Activated naive CD8-positive, alpha-beta T cell (primary cell): ENCODE measurements at regions not wholly inside any gene's neighbourhood (a gene's known extent, or its start where the extent isn't known, plus 50 kb on each side); places are given as distances from the start of the nearest gene placed in this dataset.
"Not testable (repeated sequence)": the region's sequence is repeated elsewhere in the genome, so short reads cannot be mapped to it uniquely, and the experiment has no call there.

ENCODE experiments used
- H3K27ac Mint-ChIP-seq: one replicate; pipeline ENCODE4 v1.8.0; 2021; ENCODE audit warnings: mixed read lengths
- H3K27me3 Mint-ChIP-seq: one replicate; pipeline ENCODE4 v1.8.0; 2021; ENCODE audit warnings: mixed read lengths
- H3K36me3 Mint-ChIP-seq: one replicate; pipeline ENCODE4 v1.8.0; 2021; ENCODE audit warnings: mixed read lengths
- H3K4me1 Mint-ChIP-seq: one replicate; pipeline ENCODE4 v1.8.0; 2021; ENCODE audit warnings: low read depth, mixed read lengths
- H3K4me3 Mint-ChIP-seq: one replicate; pipeline ENCODE4 v1.8.0; 2021; ENCODE audit warnings: mild to moderate bottlenecking, mixed read lengths
- H3K9me3 Mint-ChIP-seq: one replicate; pipeline ENCODE4 v1.8.0; 2021; ENCODE audit warnings: low read depth, mixed read lengths

- Mint-ChIP-seq H3K9me3 (no peaks in the 10 kb centered on the region), H3K4me3 (no peak overlapping the region), H3K36me3 (no peaks in the 10 kb centered on the region), H3K27ac (no peak overlapping the region), H3K4me1 (peaks cover 23% of the 10 kb centered on the region), H3K27me3 (no peaks in the 10 kb centered on the region)
These were observed 422.7 kb downstream of the CD83 start for GRCh38 chr6:14540276-14540675.

- Mint-ChIP-seq H3K9me3 (no peaks in the 10 kb centered on the region), H3K36me3 (no peaks in the 10 kb centered on the region), H3K27ac (no peak overlapping the region), H3K27me3 (no peaks in the 10 kb centered on the region), H3K4me1 (peaks cover 23% of the 10 kb centered on the region), H3K4me3 (no peak overlapping the region)
These were observed 423.4 kb downstream of the CD83 start for GRCh38 chr6:14540810-14541540.

GRCh38 chr6:14542670-14543366 is 425.2 kb downstream of the CD83 start:
- Mint-ChIP-seq H3K36me3 (no peaks in the 10 kb centered on the region), H3K27me3 (no peaks in the 10 kb centered on the region), H3K27ac (peak overlapping the region; percentile 51), H3K4me1 (peaks cover 23% of the 10 kb centered on the region), H3K9me3 (no peaks in the 10 kb centered on the region), H3K4me3 (no peak overlapping the region)

- H3K27me3 Mint-ChIP-seq, result no peaks in the 10 kb centered on the region
- no peak overlapping the region for H3K27ac Mint-ChIP-seq
- H3K36me3 Mint-ChIP-seq, result no peaks in the 10 kb centered on the region
These were observed 426.5 kb downstream of the CD83 start for GRCh38 chr6:14543971-14544585.

GRCh38 chr6:14544666-14545065 is 427.1 kb downstream of the CD83 start:
- Mint-ChIP-seq H3K27ac (no peak overlapping the region), H3K36me3 (no peaks in the 10 kb centered on the region), H3K9me3 (no peaks in the 10 kb centered on the region), H3K27me3 (no peaks in the 10 kb centered on the region), H3K4me3 (no peak overlapping the region), H3K4me1 (peaks cover 23% of the 10 kb centered on the region)

More at GRCh38 chr6:14543971-14544585, 426.5 kb downstream of the CD83 start:
- Mint-ChIP-seq H3K4me1 (peaks cover 23% of the 10 kb centered on the region), H3K4me3 (no peak overlapping the region), H3K9me3 (no peaks in the 10 kb centered on the region)

GRCh38 chr6:14545496-14545895 is 427.9 kb downstream of the CD83 start:
- Mint-ChIP-seq H3K4me3 (no peak overlapping the region), H3K36me3 (no peaks in the 10 kb centered on the region), H3K27me3 (no peaks in the 10 kb centered on the region), H3K27ac (no peak overlapping the region), H3K9me3 (no peaks in the 10 kb centered on the region), H3K4me1 (peaks cover 23% of the 10 kb centered on the region)

GRCh38 chr6:14546036-14546435 is 428.5 kb downstream of the CD83 start:
- Mint-ChIP-seq H3K36me3 (no peaks in the 10 kb centered on the region), H3K9me3 (no peaks in the 10 kb centered on the region), H3K4me3 (no peak overlapping the region), H3K27me3 (no peaks in the 10 kb centered on the region), H3K4me1 (peaks cover 23% of the 10 kb centered on the region), H3K27ac (no peak overlapping the region)

- no peaks in the 10 kb centered on the region for H3K9me3 Mint-ChIP-seq
- H3K4me1 Mint-ChIP-seq, result peaks cover 10% of the 10 kb centered on the region
- H3K27me3 Mint-ChIP-seq, result no peaks in the 10 kb centered on the region
- no peak overlapping the region for H3K4me3 Mint-ChIP-seq
- H3K27ac Mint-ChIP-seq, result no peak overlapping the region
- no peaks in the 10 kb centered on the region for H3K36me3 Mint-ChIP-seq
These were observed 429.9 kb downstream of the CD83 start for GRCh38 chr6:14547284-14547998.

GRCh38 chr6:14549304-14549770 is 431.8 kb downstream of the CD83 start:
- Mint-ChIP-seq H3K9me3 (no peaks in the 10 kb centered on the region), H3K27me3 (no peaks in the 10 kb centered on the region), H3K4me1 (no peaks in the 10 kb centered on the region), H3K27ac (no peak overlapping the region), H3K36me3 (no peaks in the 10 kb centered on the region), H3K4me3 (no peak overlapping the region)

- Mint-ChIP-seq H3K27me3 (no peaks in the 10 kb centered on the region), H3K4me1 (no peaks in the 10 kb centered on the region), H3K27ac (no peak overlapping the region), H3K9me3 (no peaks in the 10 kb centered on the region), H3K4me3 (no peak overlapping the region), H3K36me3 (no peaks in the 10 kb centered on the region)
These were observed 432.3 kb downstream of the CD83 start for GRCh38 chr6:14549871-14550270.

- H3K27ac Mint-ChIP-seq, result no peak overlapping the region
- no peaks in the 10 kb centered on the region for H3K27me3 Mint-ChIP-seq
- no peaks in the 10 kb centered on the region for H3K9me3 Mint-ChIP-seq
- H3K36me3 Mint-ChIP-seq, result no peaks in the 10 kb centered on the region
- H3K4me3 Mint-ChIP-seq, result no peak overlapping the region
- H3K4me1 Mint-ChIP-seq, result no peaks in the 10 kb centered on the region
These were observed 432.8 kb downstream of the CD83 start for GRCh38 chr6:14550410-14550809.

GRCh38 chr6:14550822-14551221 is 433.2 kb downstream of the CD83 start:
- H3K27ac Mint-ChIP-seq, result no peak overlapping the region
- no peaks in the 10 kb centered on the region for H3K4me1 Mint-ChIP-seq
- no peaks in the 10 kb centered on the region for H3K27me3 Mint-ChIP-seq
- no peak overlapping the region for H3K4me3 Mint-ChIP-seq
- H3K36me3 Mint-ChIP-seq, result no peaks in the 10 kb centered on the region
- no peaks in the 10 kb centered on the region for H3K9me3 Mint-ChIP-seq

- not testable (repeated sequence) for H3K4me3 Mint-ChIP-seq, H3K4me1 Mint-ChIP-seq, H3K9me3 Mint-ChIP-seq, H3K27ac Mint-ChIP-seq, H3K27me3 Mint-ChIP-seq, H3K36me3 Mint-ChIP-seq
These were observed 434.0 kb downstream of the CD83 start for GRCh38 chr6:14551601-14552000.

GRCh38 chr6:14552891-14553290 is 435.3 kb downstream of the CD83 start:
- no peaks in the 10 kb centered on the region for H3K4me1 Mint-ChIP-seq
- no peaks in the 10 kb centered on the region for H3K9me3 Mint-ChIP-seq
- no peak overlapping the region for H3K27ac Mint-ChIP-seq
- no peaks in the 10 kb centered on the region for H3K27me3 Mint-ChIP-seq
- H3K4me3 Mint-ChIP-seq, result no peak overlapping the region
- H3K36me3 Mint-ChIP-seq, result no peaks in the 10 kb centered on the region

- Mint-ChIP-seq H3K27me3 (no peaks in the 10 kb centered on the region), H3K36me3 (no peaks in the 10 kb centered on the region), H3K27ac (no peak overlapping the region), H3K9me3 (no peaks in the 10 kb centered on the region), H3K4me1 (no peaks in the 10 kb centered on the region), H3K4me3 (no peak overlapping the region)
These were observed 435.9 kb downstream of the CD83 start for GRCh38 chr6:14553515-14553914.
